GM21367 (cell line): ENCODE measurements at regions not wholly inside any gene's neighbourhood (a gene's known extent, or its start where the extent isn't known, plus 50 kb on each side); places are given as distances from the start of the nearest gene placed in this dataset.
"Not testable (repeated sequence)": the region's sequence is repeated elsewhere in the genome, so short reads cannot be mapped to it uniquely, and the experiment has no call there.

Experiments used
- ATAC-seq: cut with Tn5 transposase; IDR thresholded peaks from one replicate; pipeline ENCODE4 v1.9.1; 2021; ENCODE audit not compliant: unreplicated experiment

DNA sequence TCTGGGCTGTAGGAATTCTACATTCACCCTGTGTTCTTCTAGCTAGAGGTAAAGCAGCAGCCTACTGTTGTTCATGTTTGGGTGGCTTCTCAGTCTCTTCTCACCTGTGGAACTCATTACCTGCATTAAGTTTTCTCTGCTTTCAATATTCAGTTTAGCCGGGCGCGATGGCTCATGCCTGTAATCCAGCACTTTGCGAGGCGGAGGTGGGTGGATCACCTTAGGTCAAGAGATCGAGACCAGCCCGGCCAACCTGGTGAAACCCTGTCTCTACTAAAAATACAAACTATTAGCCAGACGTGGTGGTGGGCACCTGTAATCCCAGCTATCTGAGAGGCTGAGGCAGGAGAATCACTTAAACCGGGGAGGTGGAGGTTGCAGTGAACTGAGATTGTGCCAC is 139.8 kb upstream of the UBE2E3 start:
- ATAC-seq: no peak

DNA sequence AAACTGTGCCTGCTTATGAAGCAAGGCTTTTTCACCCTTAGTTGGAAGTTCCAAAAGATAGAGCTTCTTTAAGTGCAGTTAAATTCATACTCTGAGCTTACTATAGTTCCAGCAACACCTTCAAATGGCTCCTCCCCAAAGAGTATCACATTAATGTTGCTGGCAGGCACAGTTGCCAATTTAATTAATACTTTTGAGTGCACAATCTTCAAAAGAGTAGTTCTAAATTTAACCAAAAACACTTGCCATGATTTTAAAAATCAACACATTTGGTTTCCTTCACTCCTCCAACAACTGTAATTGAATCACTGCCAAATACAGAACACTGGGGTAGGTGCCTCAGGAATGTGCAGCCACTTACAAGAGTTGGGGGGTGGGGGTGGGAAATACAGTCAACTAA is 150.6 kb upstream of the UBE2E3 start:
- ATAC-seq: no peak

DNA sequence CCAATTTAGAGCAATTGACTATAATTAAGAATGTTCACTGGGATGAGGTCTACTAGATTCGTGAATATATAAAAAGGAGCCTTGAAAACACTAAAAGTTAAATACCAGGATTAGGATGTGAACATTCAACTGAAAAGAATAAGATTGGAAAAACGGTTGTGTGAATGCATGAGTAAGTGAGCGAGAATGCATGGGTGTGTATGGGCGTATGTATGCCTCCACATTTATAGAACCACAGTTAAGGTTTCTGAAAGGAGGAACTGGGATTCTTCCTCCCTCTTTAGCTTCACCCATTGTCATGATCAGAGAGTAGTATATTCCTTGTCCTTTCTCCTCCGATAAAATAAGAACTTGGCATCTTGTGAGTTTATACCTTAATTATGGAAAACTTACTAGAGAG is 151.1 kb upstream of the UBE2E3 start:
- ATAC-seq: no peak

DNA sequence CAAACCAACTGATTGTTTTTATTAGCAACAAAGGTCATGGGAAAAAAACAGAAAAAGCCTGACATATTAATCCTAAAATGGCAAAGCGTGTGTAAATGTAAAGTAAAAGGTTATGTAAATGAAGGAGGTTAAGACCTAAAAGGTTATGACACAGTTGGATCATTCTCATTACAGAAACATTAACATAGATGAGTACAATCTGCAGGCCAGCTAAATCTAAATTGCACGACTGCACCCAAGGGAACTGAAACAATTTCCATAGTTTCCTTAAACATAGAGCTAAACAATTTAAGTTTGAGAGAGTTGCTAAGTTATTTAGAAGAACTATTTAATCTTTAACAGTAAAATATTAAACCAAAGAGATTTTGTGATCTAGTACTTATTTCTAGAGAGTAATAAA is 151.6 kb upstream of the UBE2E3 start:
- ATAC-seq: no peak

DNA sequence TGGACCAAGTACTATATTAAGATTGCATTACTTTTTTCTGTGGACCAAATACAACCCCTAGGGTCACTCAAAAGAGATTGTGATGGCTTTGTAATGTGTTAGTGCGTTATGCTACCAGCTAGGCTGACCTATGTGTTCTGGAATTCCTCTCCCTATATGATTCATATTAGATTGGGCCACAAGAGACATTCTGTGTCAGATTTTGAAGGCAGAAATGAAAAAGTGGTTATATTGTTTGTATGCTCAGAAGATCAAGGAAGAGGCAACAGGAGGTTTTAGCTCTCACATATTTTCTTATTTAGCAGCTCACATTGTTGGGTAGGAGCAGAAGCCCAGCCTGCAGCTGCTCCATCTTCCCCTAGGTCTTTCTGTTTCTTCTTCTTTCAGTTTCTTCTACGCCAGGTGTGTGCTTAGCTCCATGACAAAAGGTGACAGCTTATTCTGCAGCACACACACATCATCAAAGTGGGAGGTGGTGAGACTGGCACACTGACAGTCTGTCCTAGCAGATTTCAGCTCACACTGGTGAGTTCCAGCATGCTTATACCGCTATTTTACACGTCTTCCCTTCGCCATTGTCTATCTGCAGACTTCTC is 156.8 kb upstream of the UBE2E3 start:
- ATAC-seq: no peak

DNA sequence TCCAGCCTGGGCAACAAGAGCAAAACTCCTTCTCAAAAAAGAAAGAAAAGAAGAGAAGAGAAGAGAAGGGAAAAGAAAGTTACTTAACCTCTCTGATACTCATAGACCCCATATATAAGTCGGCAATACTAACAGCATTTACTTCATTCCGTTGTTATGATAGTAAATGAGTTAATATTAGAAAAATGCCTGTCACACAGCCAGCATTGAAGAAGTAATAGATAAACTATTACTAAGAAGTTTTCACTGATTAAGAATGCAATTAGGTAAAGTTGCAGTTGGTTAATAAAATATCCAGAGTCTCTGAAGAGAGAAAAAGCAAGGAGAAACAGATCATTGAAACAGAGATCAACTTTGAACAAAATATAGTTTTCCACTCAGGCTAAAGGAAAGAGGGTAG is 161.3 kb upstream of the UBE2E3 start:
- ATAC-seq: no peak

DNA sequence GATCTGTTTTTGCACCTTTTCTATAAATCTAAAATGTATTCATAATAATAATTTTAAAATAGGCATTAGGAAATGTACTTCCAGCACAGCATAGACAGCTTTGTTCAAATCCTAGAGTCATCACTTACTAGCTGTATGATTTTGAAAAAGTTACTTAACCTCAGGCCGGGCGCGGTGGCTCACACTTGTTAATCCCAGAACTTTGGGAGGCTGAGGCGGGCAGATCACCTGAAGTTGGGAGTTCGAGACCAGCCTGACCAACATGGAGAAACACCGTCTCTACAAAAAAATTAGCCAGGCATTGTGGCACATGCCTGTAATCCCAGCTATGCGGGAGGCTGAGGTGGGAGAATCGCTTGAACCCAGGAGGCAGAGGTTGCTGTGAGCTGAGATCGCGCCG is 161.7 kb upstream of the UBE2E3 start:
- not testable (repeated sequence) for ATAC-seq

DNA sequence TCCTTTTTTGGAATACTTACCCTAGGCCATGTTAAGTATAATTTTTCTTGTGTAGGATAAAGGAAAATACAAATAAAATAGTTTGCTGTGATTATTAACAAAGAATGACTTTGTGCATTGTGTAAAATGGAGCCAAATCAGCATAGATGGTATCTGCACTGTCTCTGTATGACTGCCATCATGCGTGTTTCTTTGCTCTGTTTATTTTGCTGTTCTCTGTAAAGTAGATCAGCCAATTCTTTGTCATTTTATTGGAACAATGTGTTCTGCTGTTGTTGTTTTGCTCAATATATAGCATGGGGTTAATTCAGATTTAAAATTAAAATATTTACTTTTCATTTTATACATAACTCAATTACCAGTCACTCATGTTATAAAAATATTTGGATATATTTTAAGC is 181.3 kb upstream of the UBE2E3 start:
- no peak for ATAC-seq

DNA sequence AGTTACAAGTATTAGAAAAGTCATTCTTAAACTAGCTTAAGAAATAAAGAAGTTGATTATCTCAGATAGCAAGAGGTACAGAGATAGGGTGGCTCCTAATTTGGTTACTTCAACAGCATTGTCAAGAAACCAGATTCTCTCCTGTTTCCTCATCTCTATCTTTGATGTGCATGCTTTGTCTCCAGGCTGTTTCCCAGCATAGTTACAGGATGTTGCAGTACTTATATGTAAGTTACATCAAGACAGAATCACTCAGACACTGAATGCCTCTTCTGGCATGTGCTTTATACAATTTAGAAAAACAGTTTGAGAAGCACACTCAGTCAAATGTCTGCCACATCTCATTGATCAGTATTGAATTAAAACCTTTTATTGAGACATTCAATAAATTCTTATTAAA is 189.5 kb upstream of the UBE2E3 start:
- ATAC-seq: no peak

DNA sequence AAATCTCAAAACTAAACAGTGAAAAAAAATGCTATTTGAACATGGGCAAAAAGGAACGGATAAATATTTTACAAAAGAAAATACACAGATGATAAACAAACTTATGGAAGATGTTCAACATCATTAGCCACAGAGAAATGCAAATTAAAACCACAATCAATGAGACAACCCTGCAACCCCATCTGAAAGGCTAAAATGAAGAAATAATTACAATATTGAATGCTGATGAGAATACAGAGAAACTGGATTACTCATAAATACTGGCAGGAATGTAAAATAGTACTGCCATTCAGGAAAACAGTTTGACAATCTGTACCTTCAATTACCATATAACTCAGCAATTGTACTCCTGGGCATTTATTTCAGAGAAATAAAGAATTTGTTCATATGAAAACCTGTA is 193.1 kb upstream of the UBE2E3 start:
- ATAC-seq: no peak

DNA sequence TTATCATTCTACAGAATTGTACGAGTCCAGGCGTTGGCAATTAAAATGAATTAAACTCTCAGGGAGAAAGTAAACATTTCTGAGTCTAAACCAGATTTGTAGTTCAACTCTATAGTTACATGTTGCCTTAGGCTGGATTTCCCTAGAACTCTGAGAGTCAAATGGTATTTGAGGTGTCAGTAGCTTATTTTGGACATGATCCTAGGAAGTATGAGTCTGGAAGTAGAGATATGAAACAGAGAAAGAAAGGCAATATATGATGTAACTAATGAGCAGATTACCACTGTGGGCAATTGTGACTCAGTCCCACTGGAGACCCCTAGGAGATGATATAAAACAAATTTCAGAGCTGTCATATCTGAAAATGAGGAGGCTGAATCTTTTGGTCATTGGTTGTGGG is 199.1 kb upstream of the UBE2E3 start:
- ATAC-seq: no peak

DNA sequence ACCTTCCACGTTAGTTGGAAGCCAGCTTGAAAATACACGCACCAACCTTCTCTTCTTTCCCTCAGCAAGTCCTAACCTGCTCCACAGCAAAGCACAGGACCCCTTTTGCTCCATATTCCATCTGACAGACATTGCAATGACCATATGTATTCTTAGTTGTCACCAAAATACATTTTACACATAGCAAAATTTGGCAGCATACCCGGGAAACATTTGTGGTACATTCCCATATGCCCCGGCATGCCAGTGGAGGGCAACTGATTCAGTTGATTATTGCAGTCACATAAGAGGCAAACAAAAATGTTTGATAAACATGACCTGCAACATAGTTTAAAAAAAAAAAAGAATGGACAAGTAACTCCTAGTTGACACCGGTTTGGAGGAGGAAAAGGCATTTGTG is 202.1 kb upstream of the UBE2E3 start:
- no peak for ATAC-seq

DNA sequence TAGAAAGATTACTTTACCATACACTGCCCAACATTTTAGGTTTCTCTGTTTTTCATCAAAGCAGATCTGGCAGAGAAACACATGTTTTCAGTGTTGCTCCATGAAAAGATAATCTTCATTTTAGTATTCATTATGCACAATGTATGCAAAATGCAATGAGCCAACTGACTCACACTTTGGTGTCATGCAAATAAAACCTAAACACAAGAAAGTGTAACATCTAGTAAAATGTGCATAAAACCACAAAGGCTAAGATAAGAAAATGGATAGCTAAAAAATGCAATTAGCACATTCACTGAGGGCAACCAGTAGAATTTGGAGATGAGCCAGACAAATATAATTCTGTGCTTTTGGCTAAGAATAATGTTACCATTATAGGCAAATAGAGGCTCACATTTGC is 203.5 kb upstream of the UBE2E3 start:
- ATAC-seq: no peak

DNA sequence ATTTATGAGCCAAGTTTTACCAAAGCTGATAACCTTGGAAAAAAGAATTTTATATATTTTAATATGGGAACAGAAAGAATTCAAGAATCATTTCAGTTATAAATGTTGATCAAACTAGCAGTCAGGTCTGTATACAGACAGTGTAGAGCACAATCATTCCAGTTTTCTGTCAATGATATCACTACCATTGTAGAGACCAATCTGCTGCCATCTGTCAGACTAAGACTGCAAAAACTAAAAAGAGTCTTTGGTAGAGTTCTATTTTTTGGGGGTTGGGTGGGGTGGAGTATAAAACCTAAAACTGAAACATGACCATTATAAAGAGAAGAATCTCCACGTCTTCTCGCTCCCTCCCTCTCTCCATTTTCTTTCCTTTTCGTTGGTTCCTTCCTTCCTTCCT is 204.7 kb upstream of the UBE2E3 start:
- no peak for ATAC-seq

DNA sequence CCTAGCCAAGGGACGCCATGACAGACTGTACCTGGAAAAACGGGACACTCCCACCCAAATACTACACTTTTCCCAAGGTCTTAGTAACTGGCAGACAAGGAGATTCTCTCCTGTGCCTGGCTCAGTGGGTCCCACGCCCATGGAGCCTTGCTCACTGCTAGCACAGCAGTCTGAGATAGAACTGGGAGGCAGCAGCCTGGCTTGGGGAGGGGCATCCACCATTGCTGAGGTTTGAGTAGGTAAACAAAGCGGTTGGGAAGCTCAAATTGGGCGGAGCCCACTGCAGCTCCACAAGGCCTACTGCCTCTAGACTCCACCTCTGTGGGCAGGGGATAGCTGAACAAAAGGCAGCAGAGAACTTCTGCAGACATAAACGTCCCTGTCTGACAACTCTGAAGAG is 215.1 kb upstream of the UBE2E3 start:
- ATAC-seq: not testable (repeated sequence)

DNA sequence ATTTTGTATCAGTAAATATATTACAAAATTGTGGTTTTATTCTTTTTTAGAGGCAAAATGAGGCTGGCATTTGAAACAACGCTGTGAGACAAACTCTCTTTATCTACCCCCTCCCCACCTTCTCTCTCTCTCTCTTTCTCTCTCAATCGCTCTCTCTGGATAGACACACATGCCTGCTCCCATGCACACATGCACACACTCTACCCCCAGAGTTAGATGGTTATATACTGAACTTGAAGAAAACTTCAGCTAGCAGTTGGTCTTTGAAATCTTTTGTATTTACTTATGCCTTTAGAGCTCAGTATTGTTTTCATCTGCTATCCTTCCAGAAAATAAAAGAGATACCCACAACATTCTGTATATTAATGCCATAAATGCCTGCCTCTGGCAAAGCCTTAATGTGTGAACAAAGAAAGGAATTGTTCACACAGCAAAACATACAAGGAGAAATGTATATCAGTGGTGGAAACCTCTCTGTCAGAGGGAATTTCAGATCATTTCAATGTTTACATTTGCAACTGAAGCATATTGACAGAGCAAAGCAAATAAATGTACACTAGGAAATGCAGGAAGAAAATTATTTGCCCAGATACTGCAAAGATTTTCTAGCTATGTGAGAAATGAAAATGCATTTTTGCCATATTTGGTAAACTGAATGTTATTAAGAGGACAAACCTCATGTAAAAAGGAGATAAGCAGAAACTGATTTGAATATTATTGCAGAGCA is 217.0 kb upstream of the UBE2E3 start:
- no peak for ATAC-seq

DNA sequence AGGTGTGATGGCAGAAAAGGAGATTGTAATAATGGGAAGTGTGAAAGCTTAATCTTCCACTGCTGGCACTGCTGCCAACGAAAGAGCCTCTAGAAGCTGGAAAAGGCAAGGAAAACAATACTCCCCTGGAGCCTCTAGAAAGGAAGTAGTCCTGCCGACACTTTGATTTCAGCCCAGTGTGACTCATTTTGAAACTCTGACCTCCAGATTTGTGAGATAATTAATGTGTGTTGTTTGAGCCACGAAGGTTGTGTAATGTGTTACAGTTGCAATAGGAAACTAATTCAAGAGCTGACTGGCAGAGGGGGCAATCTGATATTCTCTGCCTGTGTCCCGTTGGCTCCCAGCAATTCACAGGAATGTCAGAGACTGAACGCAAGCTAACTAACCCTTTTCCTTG is 219.2 kb upstream of the UBE2E3 start:
- no peak for ATAC-seq

DNA sequence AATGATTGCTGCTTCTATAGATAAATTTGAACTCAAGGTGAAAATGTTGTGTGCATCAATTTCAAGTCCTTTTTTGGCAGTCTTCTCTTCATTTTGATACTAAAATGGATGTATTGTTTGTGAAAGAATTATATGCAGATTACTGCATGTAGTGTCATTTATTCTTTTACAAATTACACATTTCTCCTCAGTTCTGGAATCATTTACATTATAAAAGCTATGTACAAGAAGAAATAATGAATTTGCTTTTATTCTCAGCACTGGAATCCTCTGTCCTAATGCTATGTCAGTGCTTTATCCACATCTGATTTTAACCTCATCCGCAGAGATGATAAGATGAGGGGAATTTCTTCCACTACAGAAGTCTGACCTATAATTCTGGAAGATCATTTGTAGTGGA is 220.8 kb upstream of the UBE2E3 start:
- no peak for ATAC-seq

DNA sequence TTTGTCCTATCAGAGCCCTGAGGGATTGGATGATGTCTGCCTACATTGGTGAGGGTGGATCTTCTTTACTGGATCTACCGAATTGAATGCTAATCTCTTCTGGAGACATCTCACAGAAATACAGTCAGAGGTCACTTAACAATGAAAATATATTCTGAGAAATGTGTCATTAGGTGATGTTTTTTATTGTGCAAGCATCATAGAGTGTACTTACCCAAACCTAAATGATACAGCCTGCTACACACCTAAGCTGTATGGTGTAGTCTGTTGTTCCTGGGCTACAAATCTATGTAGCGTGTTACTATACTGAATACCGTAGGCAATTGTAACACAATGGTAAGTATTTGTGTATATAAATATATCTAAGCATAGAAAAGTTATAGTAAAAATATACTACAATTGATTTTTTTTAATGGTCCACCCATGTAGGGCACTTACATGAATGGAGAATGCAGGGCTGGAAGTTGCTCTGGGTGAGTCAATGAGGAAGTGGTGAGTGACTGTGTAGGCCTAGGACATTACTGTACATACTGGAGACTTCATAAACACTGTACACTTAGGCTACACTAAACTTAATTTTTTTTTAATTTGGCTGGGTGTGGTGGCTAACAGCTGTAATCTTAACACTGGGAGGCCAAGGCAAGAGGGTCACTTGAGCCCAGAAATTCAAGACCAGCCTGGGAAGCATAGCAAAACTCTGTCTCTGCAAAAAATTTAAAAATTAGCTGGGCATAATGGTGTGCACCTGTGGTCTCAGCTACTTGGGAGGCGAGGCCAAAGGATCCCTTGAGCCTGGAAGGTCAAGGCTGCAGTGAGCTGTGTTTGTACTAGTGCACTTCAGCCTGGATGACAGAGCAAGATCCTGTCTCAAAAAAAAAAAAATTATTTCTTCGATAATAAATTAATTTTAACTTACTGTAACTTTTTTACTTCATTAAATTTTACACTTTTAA is 226.3 kb upstream of the UBE2E3 start:
- ATAC-seq: no peak

DNA sequence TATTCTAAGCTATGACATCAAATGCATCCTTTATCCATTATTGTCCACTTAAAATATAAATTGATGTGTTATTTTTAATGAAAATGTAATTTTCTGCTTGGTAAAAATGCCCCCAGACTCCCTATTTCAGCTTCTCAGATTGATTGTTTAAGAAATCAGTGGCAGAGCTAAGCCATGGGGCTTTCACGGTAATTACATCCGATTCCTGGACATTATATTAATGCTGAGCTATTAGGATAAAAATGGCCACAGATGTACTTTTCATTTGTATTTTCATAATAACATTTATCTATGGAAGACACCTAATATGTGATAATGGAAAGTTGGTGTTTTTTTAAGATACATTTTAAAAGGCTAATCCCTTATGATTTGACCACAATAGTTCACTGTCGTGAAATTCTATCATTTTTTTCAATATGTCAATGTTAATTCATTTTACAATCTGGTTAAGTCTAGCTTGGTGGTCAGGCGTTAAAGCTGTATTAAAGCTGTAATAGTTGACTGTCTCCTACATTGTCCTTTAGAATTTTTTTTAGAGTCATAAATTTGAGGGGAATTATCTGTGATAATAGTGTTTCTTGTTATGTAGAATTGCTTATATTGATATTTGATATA is 229.0 kb upstream of the UBE2E3 start:
- ATAC-seq: no peak

DNA sequence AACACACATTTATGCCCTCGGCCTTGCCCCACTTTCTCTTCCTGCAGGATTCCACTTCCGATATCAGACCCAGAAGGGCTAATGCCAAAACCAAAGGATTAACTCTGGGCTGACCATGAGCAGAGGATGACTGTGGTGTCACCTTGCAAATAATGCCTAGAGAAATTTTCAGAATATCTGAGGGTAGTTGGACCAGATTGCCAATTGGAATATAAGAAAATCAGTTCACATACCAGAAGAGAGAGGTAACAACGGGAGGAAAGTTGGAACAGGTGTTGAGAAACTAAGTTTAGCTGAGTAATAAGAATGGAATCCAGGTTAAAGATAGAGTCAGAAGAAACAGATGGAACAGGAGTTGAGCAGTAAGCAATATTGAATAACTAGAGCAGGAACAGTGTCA is 232.7 kb upstream of the UBE2E3 start:
- ATAC-seq: no peak

DNA sequence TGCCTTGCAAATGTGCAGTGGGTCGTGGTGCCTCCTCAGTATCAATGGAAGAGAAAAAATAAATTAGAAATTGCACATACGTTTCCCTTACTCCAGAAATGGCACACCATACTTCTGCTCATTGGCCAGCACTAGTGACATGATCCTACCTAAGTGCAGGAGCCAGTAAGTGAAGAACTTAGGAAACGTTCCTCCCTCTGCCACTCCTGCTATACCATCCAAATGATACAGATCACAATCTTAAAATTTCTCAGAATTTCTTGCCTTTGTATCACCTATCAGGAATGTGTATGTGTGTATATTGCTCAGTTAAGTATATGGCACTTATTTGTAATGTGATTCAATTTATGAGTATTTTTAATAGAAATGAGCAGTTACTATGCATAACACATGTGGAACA is 237.0 kb upstream of the UBE2E3 start:
- ATAC-seq: no peak
